Muscle layer of colon (tissue), 2 donors: ENCODE measurements at regions not wholly inside any gene's neighbourhood (a gene's known extent, or its start where the extent isn't known, plus 50 kb on each side); places are given as distances from the start of the nearest gene placed in this dataset.

ENCODE experiments used
- H3K27ac ChIP-seq: one replicate; pipeline ENCODE4 v1.7.0; 2013; ENCODE audit warnings: low read depth, mild to moderate bottlenecking, low read length, moderate library complexity
- H3K27me3 ChIP-seq, 2 donors: one replicate each; pipeline ENCODE4 v1.7.0; 2013; ENCODE audit warnings: low read length in 2 of 2, mild to moderate bottlenecking in 2 of 2; ENCODE audit not compliant: insufficient read depth in 2 of 2, control insufficient read depth in 1 of 2
- H3K36me3 ChIP-seq: one replicate; pipeline ENCODE4 v1.7.0; 2013; ENCODE audit warnings: mild to moderate bottlenecking, low read length; ENCODE audit not compliant: insufficient read depth
- H3K4me1 ChIP-seq: one replicate; pipeline ENCODE4 v1.7.0; 2013; ENCODE audit warnings: mild to moderate bottlenecking, low read length; ENCODE audit not compliant: insufficient read depth
- H3K4me3 ChIP-seq, 2 donors: one replicate each; pipeline ENCODE4 v1.7.0; 2013; ENCODE audit warnings: low read length in 2 of 2, low read depth in 1 of 2, mild to moderate bottlenecking in 1 of 2, moderate library complexity in 1 of 2
- H3K9ac ChIP-seq: one replicate; pipeline ENCODE4 v1.7.0; 2013; ENCODE audit warnings: low read length
- H3K9me3 ChIP-seq: one replicate; pipeline ENCODE4 v1.7.0; 2013; ENCODE audit warnings: mild to moderate bottlenecking, low read length
- donor health status: abdominal sarcoma.
- donor health status: Adenocarcinoma of cecum.

- Histone ChIP-seq H3K27ac (no peak overlapping the region), H3K4me3 (no peak overlapping the region), H3K9me3 (no peaks in the 10 kb centered on the region), H3K9ac (no peak overlapping the region), H3K27me3 (no peaks in the 10 kb centered on the region), H3K4me1 (no peaks in the 10 kb centered on the region), H3K36me3 (no peaks in the 10 kb centered on the region)
Measured at GRCh38 chr14:97773598-97773997, 976.4 kb downstream of the VRK1 start.

GRCh38 chr14:97776890-97777558 is 979.8 kb downstream of the VRK1 start:
- no peak overlapping the region for H3K9ac ChIP-seq
- no peaks in the 10 kb centered on the region for H3K4me1 ChIP-seq
- no peak overlapping the region for H3K27ac ChIP-seq
- no peaks in the 10 kb centered on the region for H3K9me3 ChIP-seq
- H3K36me3 ChIP-seq, result no peaks in the 10 kb centered on the region
- no peak overlapping the region for H3K4me3 ChIP-seq
- no peaks in the 10 kb centered on the region for H3K27me3 ChIP-seq

- Histone ChIP-seq H3K9me3 (no peaks in the 10 kb centered on the region), H3K4me1 (no peaks in the 10 kb centered on the region), H3K27ac (no peak overlapping the region), H3K9ac (no peak overlapping the region), H3K4me3 (no peak overlapping the region), H3K27me3 (no peaks in the 10 kb centered on the region), H3K36me3 (no peaks in the 10 kb centered on the region)
Measured at GRCh38 chr14:97777622-97778355, 980.6 kb downstream of the VRK1 start.

GRCh38 chr14:97779140-97779539 is 982.0 kb downstream of the VRK1 start:
- H3K9me3 ChIP-seq, result no peaks in the 10 kb centered on the region
- no peaks in the 10 kb centered on the region for H3K36me3 ChIP-seq
- no peak overlapping the region for H3K4me3 ChIP-seq
- no peaks in the 10 kb centered on the region for H3K27me3 ChIP-seq
- H3K27ac ChIP-seq, result no peak overlapping the region
- no peaks in the 10 kb centered on the region for H3K4me1 ChIP-seq
- no peak overlapping the region for H3K9ac ChIP-seq

GRCh38 chr14:97780804-97781203 is 983.6 kb downstream of the VRK1 start:
- H3K9me3 ChIP-seq, result no peaks in the 10 kb centered on the region
- H3K36me3 ChIP-seq, result no peaks in the 10 kb centered on the region
- H3K27ac ChIP-seq, result no peak overlapping the region
- no peak overlapping the region for H3K9ac ChIP-seq
- no peaks in the 10 kb centered on the region for H3K4me1 ChIP-seq
- no peaks in the 10 kb centered on the region for H3K27me3 ChIP-seq
- H3K4me3 ChIP-seq, result no peak overlapping the region

GRCh38 chr14:97781961-97782360 is 984.8 kb downstream of the VRK1 start:
- H3K27me3 ChIP-seq, result no peaks in the 10 kb centered on the region
- H3K4me1 ChIP-seq, result no peaks in the 10 kb centered on the region
- H3K27ac ChIP-seq, result no peak overlapping the region
- H3K36me3 ChIP-seq, result no peaks in the 10 kb centered on the region
- no peak overlapping the region for H3K4me3 ChIP-seq
- H3K9ac ChIP-seq, result no peak overlapping the region
- H3K9me3 ChIP-seq, result no peaks in the 10 kb centered on the region

- no peak overlapping the region for H3K27ac ChIP-seq
- no peaks in the 10 kb centered on the region for H3K36me3 ChIP-seq
- no peaks in the 10 kb centered on the region for H3K9me3 ChIP-seq
- H3K27me3 ChIP-seq, result no peaks in the 10 kb centered on the region
- H3K4me1 ChIP-seq, result no peaks in the 10 kb centered on the region
- H3K9ac ChIP-seq, result no peak overlapping the region
- no peak overlapping the region for H3K4me3 ChIP-seq
Measured at GRCh38 chr14:97782871-97783414, 985.8 kb downstream of the VRK1 start.

- Histone ChIP-seq H3K36me3 (no peaks in the 10 kb centered on the region), H3K27ac (no peak overlapping the region), H3K9ac (no peak overlapping the region), H3K27me3 (no peaks in the 10 kb centered on the region), H3K4me3 (no peak overlapping the region), H3K4me1 (no peaks in the 10 kb centered on the region), H3K9me3 (no peaks in the 10 kb centered on the region)
Measured at GRCh38 chr14:97785495-97785894, 988.3 kb downstream of the VRK1 start.

GRCh38 chr14:97788364-97788763 is 991.2 kb downstream of the VRK1 start:
- Histone ChIP-seq H3K27me3 (no peaks in the 10 kb centered on the region), H3K27ac (no peak overlapping the region), H3K9me3 (no peaks in the 10 kb centered on the region), H3K4me3 (no peak overlapping the region), H3K9ac (no peak overlapping the region), H3K4me1 (no peaks in the 10 kb centered on the region), H3K36me3 (no peaks in the 10 kb centered on the region)

- H3K36me3 ChIP-seq, result no peaks in the 10 kb centered on the region
- no peaks in the 10 kb centered on the region for H3K27me3 ChIP-seq
- H3K9ac ChIP-seq, result no peak overlapping the region
- H3K4me3 ChIP-seq, result no peak overlapping the region
- H3K9me3 ChIP-seq, result no peaks in the 10 kb centered on the region
- H3K27ac ChIP-seq, result no peak overlapping the region
- H3K4me1 ChIP-seq, result no peaks in the 10 kb centered on the region
Measured at GRCh38 chr14:97788846-97789526, 991.8 kb downstream of the VRK1 start.

GRCh38 chr14:97791072-97791471 is 993.9 kb downstream of the VRK1 start:
- Histone ChIP-seq H3K36me3 (no peaks in the 10 kb centered on the region), H3K27me3 (no peaks in the 10 kb centered on the region)

More at GRCh38 chr14:97791072-97791471, 993.9 kb downstream of the VRK1 start:
- Histone ChIP-seq H3K9ac (no peak overlapping the region), H3K4me1 (no peaks in the 10 kb centered on the region), H3K9me3 (no peaks in the 10 kb centered on the region), H3K27ac (no peak overlapping the region), H3K4me3 (no peak overlapping the region)
